Peyer's patch (tissue), 4 donors: ENCODE measurements at regions not wholly inside any gene's neighbourhood (a gene's known extent, or its start where the extent isn't known, plus 50 kb on each side); places are given as distances from the start of the nearest gene placed in this dataset.

Source experiments
- DNase-seq, 3 donors: peaks; one replicate each; pipeline ENCODE4 v3.0.0-alpha.2; 2017 to 2019
- H3K27ac ChIP-seq, 4 donors: fragments of 200-600 bp; sonication (generic); one replicate each; pipeline ENCODE4 v1.5.1; 2016 to 2019
- H3K27me3 ChIP-seq, 2 donors: fragments of 200-600 bp; sonication (generic); one replicate each; pipeline ENCODE4 v1.5.1; 2019
- H3K36me3 ChIP-seq, 3 donors: fragments of 200-600 bp; sonication (generic); one replicate each; pipeline ENCODE4 v1.5.1; 2016 to 2019
- H3K4me1 ChIP-seq, 4 donors: fragments of 200-600 bp; sonication (generic); one replicate each; pipeline ENCODE4 v1.5.1; 2016 to 2019
- H3K4me3 ChIP-seq, 4 donors: fragments of 200-600 bp; sonication (generic); 1 replicate in 3 of 4; 2 replicates in 1 of 4; pipeline ENCODE4 v1.5.1; 2016 to 2019; ENCODE audit warnings: mild to moderate bottlenecking in 1 of 4
- H3K9me3 ChIP-seq, 4 donors: fragments of 200-600 bp; sonication (generic); one replicate each; pipeline ENCODE4 v1.5.1; 2016 to 2019; ENCODE audit warnings: mild to moderate bottlenecking in 1 of 4
- POLR2A ChIP-seq, 2 donors: fragments of 450-650 bp; IDR thresholded peaks; one replicate each; pipeline ENCODE4 v1.5.1; 2017; ENCODE audit warnings: antibody characterized with exemption in 2 of 2, mild to moderate bottlenecking in 2 of 2, moderate library complexity in 2 of 2
- TF ChIP-seq, protein P1 (sequence below), 6 experiments: fragments of 450-650 bp in 4 of 6; fragments of 200-600 bp in 2 of 6; sonication (generic) in 1 of 6; IDR thresholded peaks; one replicate each; pipeline ENCODE4 v1.5.1; 2017 to 2019; ENCODE audit warnings: antibody characterized with exemption in 6 of 6, mild to moderate bottlenecking in 3 of 6, moderate library complexity in 1 of 6

DNA sequence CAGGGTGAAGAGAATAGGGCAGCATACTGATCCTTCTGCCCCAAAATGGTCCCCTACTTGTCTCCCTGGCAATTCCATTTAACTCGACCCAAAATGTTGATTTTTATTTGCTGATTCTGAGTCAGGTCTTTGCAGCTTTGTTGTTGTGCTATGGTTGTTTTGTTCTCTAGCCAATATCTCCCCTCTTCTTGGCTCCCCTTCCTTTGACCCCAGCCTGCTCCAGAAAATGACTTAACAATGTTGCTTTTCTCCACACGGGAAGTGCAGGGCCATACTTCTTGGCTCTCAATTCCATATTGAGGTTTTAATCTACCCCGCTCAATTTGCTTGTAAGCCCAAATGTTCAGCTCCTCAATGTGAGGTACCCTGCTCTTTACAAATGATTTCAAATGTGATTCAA lies 330.0 kb downstream of the RASEF start:
- H3K27me3 ChIP-seq: no peaks in the 10 kb centered on the region
- DNase-seq: no peak

DNA sequence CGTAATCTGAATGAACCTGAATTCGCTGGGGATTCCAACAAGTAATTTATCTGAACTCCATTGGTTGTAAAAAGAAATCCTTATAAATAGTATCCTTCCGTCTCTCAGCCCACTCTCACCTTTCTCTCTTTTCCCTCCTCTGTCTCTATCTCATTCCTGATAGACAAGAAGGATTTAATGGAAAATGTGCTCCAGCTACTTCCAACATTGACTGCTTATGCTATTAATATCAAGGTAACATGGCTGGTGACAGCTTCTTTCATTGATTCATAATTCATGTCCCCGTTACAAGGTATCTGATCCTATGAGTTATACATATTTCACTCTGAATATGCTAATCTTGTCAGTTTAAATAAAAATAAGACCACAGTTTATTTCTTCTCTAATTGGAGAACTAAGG lies 326.8 kb downstream of the RASEF start:
- TF ChIP-seq, protein P1, sequence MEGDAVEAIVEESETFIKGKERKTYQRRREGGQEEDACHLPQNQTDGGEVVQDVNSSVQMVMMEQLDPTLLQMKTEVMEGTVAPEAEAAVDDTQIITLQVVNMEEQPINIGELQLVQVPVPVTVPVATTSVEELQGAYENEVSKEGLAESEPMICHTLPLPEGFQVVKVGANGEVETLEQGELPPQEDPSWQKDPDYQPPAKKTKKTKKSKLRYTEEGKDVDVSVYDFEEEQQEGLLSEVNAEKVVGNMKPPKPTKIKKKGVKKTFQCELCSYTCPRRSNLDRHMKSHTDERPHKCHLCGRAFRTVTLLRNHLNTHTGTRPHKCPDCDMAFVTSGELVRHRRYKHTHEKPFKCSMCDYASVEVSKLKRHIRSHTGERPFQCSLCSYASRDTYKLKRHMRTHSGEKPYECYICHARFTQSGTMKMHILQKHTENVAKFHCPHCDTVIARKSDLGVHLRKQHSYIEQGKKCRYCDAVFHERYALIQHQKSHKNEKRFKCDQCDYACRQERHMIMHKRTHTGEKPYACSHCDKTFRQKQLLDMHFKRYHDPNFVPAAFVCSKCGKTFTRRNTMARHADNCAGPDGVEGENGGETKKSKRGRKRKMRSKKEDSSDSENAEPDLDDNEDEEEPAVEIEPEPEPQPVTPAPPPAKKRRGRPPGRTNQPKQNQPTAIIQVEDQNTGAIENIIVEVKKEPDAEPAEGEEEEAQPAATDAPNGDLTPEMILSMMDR (IDR thresholded peaks at IDR 0.05): no peak
- TF ChIP-seq POLR2A (IDR thresholded peaks at IDR 0.05): no peak
- H3K4me3 ChIP-seq: no peak overlapping the region
- DNase-seq: no peak
- no peaks in the 10 kb centered on the region for H3K4me1 ChIP-seq
- H3K9me3 ChIP-seq: no peaks in the 10 kb centered on the region
- no peak overlapping the region for H3K27ac ChIP-seq
- no peaks in the 10 kb centered on the region for H3K27me3 ChIP-seq
- H3K36me3 ChIP-seq: no peaks in the 10 kb centered on the region

More for the DNA sequence above, 330.0 kb downstream of the RASEF start:
- Histone ChIP-seq H3K4me3 (no peak overlapping the region), H3K4me1 (no peaks in the 10 kb centered on the region), H3K27ac (no peak overlapping the region), H3K36me3 (no peaks in the 10 kb centered on the region), H3K9me3 (no peaks in the 10 kb centered on the region)
- TF ChIP-seq, protein P1 (IDR thresholded peaks at IDR 0.05): no peak

DNA sequence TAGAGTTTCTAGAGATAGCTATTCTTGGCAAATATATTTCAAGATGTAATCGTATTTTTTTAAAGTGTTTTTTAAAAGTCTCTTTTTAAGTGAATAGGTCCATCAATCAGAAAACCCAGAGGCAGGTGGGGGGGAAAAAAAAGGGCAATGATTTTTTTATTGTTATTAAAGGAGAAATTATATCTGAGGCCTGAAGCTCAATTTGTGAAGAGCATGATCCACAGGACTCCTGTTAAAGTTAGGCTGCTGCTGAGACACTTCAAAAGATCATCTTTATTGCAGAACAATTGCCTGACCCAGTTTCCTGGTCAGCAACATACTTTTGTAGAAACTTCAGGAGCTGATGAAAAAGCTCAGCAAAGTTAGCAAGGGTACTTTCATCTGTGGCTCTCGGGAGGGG lies 326.2 kb downstream of the RASEF start:
- no peaks in the 10 kb centered on the region for H3K9me3 ChIP-seq
- TF ChIP-seq POLR2A (IDR thresholded peaks at IDR 0.05): no peak
- TF ChIP-seq, protein P1 (IDR thresholded peaks at IDR 0.05): no peak
- H3K27ac ChIP-seq: no peak overlapping the region
- H3K4me3 ChIP-seq: no peak overlapping the region
- no peaks in the 10 kb centered on the region for H3K4me1 ChIP-seq
- DNase-seq: no peak
- H3K27me3 ChIP-seq: no peaks in the 10 kb centered on the region
- H3K36me3 ChIP-seq: no peaks in the 10 kb centered on the region

DNA sequence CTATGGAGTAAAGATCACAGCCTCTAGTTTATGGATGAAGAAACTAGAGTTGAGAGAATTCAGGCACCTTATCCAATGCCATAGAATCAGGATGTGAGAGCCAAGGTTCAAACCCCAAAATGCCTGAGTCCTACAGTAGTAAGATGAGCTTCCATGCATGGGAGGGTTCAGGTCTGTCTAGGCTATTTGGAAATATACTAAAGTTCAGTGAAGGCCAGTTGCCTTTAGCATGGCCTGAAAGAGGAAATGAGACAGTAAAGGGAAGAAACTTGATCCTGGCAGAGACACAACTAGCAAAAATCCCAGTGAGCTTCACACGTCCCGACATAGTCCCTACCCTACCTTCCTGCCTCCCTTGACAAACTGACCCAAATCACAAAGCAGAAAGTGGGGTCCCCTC lies 317.0 kb downstream of the RASEF start:
- Histone ChIP-seq H3K4me3 (no peak overlapping the region), H3K27me3 (no peaks in the 10 kb centered on the region), H3K27ac (no peak overlapping the region), H3K36me3 (no peaks in the 10 kb centered on the region), H3K9me3 (no peaks in the 10 kb centered on the region), H3K4me1 (no peaks in the 10 kb centered on the region)
- no peak for DNase-seq
- TF ChIP-seq, protein P1 (IDR thresholded peaks at IDR 0.05): no peak
- no peak for TF ChIP-seq POLR2A (IDR thresholded peaks at IDR 0.05)

DNA sequence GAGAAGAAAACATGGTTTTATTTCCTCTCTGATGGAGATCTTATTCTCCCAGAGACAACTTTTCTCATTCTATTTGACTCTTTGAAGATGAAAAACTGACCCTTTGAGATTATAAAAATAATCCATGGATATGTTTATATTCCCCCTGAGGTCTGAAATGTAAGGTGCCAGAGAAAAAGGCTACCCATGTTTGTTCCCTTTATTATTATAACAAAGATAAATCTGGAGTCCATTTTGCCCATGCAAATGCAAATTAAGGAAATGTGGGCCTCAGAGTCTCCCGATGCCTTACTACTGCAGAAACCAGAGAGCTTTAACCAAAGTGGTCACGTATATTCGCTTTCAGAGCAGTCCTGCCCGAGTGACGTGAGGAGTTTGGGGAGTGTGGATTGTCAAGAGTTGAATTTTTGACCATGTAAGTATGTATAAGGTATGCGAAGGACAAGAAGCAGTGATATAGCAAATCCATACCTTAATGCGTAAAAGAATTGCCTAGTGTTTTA lies 312.5 kb downstream of the RASEF start:
- TF ChIP-seq, protein P1 (IDR thresholded peaks at IDR 0.05): no peak
- no peak for TF ChIP-seq POLR2A (IDR thresholded peaks at IDR 0.05)
- no peaks in the 10 kb centered on the region for H3K4me1 ChIP-seq
- H3K9me3 ChIP-seq: no peaks in the 10 kb centered on the region
- H3K27ac ChIP-seq: no peak overlapping the region
- H3K36me3 ChIP-seq: no peaks in the 10 kb centered on the region
- no peak for DNase-seq
- H3K4me3 ChIP-seq: no peak overlapping the region
- no peaks in the 10 kb centered on the region for H3K27me3 ChIP-seq

DNA sequence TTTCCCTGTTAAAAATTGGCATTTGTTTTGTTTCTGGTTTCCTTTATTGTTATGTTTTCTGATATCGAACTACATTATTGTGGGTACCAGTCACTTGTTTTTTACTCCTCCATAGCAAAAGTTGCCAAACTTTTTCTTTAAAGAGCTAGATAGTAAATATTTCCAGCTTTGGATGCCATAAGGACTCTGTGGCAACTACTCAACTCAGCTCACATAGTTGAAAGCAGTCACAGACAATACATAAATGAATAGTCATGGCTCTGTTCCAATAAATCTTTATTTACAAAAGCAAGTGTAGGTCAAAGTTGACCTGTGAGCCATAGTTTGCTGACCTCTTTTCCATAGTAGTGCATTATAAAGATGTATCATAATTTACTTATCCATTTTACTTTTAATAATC lies 305.0 kb downstream of the RASEF start:
- Histone ChIP-seq H3K9me3 (no peaks in the 10 kb centered on the region), H3K36me3 (no peaks in the 10 kb centered on the region), H3K27me3 (no peaks in the 10 kb centered on the region), H3K4me3 (no peak overlapping the region), H3K4me1 (no peaks in the 10 kb centered on the region), H3K27ac (no peak overlapping the region)
- DNase-seq: no peak
- TF ChIP-seq, protein P1 (IDR thresholded peaks at IDR 0.05): no peak
- TF ChIP-seq POLR2A (IDR thresholded peaks at IDR 0.05): no peak
